ENCODE measurements at regions not wholly inside any gene's neighbourhood (a gene's known extent, or its start where the extent isn't known, plus 50 kb on each side); places are given as distances from the start of the nearest gene placed in this dataset.

DNA sequence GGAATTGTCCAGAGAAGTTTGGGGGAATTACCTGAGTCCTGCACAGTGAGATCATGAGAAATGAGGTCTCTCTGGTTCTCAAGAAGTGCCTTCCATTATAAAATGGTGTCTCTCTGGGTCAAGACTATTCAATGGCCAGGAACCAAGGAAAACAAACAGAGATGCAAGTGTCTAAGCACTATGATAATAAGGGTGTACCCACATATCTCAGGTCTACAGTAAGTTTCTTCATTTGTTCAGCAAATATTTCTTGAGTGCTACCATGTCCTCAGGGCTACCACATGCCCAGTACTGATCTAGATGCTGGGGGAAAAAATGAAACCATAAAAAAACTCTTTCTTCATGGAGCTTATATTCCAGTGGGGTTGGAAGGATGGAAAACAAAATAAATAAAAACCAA is 170.0 kb downstream of the ACKR3 start:
- no peak for DNase-seq
- intact Hi-C loops (cut with DNase I): no loop called here

DNA sequence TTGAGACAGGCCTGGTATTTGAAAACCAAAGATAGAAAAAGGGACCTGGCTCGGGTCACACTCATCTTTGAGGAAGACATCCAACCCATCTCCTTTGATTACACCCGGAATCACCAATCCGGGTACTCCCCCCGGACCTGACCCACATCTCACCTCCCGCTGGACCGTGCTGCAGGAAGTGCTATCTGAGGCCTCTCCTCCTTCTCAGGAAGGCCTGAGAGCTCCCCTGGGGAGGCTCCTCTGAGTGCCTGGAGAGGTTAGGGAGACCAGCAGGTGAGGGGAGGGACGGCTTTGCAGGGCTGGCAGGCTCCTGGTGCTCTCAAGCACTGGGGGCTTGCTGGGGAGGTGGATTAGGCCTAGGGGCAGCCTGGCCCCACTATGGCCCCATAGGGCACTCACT is 170.9 kb downstream of the ACKR3 start:
- intact Hi-C loops (cut with DNase I): no loop called here
- DNase-seq: no peak

GRCh38 chr2:236743039-236743920 is 173.7 kb downstream of the ACKR3 start:
- intact Hi-C loops (cut with DNase I): no loop called here
- no peak for DNase-seq

DNA sequence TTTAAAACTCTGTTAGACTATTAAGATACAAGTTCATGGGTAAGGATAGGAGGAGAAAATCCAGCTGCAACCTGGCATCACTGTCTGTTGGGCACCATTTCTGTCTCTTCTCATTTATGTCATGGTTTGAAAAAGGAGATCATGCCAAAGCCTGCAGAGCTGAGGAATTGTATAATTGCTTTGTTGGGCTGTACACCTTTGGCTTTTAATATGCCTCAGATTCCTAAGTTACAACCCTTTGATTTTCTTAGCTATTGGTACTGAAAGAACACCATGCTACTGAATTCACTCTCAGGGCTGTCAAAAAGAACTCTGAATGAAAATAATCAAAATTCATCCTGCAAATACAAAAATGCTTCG is 174.3 kb downstream of the ACKR3 start:
- no peak for DNase-seq
- intact Hi-C loops (cut with DNase I): no loop called here

DNA sequence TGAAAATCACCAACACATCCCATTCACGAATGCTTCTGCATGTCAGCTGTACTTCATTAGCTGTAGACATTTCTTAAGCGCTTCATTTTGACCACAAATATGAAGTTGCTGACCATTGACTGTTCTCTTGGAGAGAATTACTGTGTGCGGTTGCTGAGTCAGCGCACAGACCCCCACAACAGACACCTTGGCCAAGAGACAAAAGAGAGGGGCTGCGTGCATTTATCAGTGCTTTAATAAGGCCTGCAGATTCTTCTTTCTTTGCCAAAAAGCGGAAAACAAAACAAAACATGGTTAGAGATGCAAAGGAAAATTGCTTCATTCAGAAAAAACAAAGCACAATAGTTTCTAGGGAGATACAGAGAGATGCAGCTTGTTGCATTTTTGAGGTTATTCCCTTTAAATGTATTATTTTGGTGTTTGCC is 174.7 kb downstream of the ACKR3 start:
- intact Hi-C loops (cut with DNase I): no loop called here

GRCh38 chr2:236744716-236745115 is 175.1 kb downstream of the ACKR3 start:
- no peak for DNase-seq
- intact Hi-C loops (cut with DNase I): no loop called here

More for the DNA sequence above, 174.7 kb downstream of the ACKR3 start:
- no peak for DNase-seq

DNA sequence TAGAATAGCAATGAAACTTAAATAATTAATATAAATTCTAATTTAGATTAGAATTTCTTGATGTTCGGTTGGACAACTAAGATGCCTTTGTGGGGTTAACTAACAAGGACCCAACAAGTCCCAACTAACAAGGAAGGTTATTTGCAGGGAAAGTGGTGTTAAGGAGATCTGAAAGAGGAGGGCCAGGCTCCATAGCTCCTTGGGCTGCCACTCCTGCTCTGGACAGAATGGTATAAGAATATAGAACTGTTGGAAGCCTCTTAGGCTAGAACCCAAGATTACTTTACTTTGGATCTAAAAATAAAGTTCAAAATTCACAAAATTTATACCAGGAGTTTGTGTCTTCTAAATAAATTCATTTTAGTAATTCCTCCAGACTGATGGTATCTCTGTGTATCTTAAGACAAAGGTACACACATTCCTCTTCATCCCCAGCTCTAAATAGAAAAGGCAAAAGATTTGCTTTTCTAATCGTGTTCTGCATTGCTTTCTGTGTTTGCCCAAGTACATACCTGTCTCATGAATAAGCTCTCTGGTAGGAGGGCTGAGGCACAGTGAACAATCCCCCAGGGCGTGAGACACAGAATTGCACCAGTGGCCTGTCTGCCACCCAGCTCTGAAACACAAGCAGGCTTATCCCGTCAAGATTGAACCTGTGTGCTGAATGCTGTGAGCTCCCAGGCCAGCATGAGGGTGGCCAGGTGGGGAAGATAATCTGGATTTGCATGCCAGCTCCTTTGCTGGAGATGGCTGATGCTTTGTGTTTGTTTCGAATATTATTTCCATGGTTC is 176.0 kb downstream of the ACKR3 start:
- intact Hi-C loops (cut with DNase I): no loop called here
- DNase-seq: no peak

GRCh38 chr2:236746833-236747232 is 177.2 kb downstream of the ACKR3 start:
- DNase-seq: no peak
- intact Hi-C loops (cut with DNase I): no loop called here

GRCh38 chr2:236747426-236747825 is 177.8 kb downstream of the ACKR3 start:
- intact Hi-C loops (cut with DNase I): no loop called here
- no peak for DNase-seq

DNA sequence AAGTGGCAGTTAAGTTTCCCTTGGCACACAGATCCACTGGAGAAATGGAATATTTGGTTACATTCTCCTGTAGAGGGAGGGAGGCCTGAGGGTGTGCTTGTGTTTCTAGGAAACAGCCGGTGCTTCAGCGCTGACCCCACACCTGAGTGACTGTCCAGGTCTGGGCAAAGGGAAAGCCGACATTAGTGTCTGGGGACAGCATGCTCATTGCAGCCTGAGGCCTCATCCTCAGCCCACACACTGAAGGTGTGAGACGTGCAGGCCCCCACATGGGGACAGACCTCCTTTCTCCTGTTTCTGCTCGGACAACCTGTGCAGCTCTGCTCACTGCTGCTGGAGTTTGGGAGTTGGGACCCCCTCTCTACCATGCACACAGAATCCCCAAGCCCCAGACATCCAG is 178.3 kb downstream of the ACKR3 start:
- DNase-seq: peak in 1 of 10 donors; percentile 72
- intact Hi-C loops (cut with DNase I): no loop called here

- no peak for DNase-seq
- intact Hi-C loops (cut with DNase I): no loop called here
Measured at GRCh38 chr2:236748385-236748784, 178.8 kb downstream of the ACKR3 start.

DNA sequence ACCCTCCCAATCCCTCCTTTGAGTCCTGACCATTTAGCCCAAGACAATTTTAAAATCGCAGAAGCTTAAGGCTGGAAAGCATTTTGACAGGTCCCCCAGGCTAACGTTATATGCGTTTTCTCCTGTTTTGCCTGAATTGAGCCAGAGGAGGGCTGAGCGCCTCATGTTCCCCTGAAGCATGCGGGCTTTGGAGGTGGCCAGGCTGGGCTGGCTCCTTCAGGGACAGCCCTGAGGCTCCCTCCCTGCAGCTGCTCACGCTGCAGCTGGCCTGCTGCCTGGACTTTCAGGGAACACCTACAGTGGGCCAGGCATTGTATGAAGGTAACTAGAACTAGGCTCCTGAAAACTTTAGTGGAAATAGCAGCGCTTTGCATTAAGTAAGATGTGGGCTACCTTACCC is 179.2 kb downstream of the ACKR3 start:
- no peak for DNase-seq
- intact Hi-C loops (cut with DNase I): no loop called here

GRCh38 chr2:236749346-236749745 is 179.7 kb downstream of the ACKR3 start:
- DNase-seq: no peak
- intact Hi-C loops (cut with DNase I): no loop called here

GRCh38 chr2:236752096-236752495 is 182.5 kb downstream of the ACKR3 start:
- DNase-seq: no peak
- intact Hi-C loops (cut with DNase I): no loop called here

GRCh38 chr2:236753606-236754270 is 184.1 kb downstream of the ACKR3 start:
- intact Hi-C loops (cut with DNase I): no loop called here

GRCh38 chr2:236754271-236754944 is 184.8 kb downstream of the ACKR3 start:
- intact Hi-C loops (cut with DNase I): no loop called here
- DNase-seq: no peak

More at GRCh38 chr2:236753606-236754270, 184.1 kb downstream of the ACKR3 start:
- DNase-seq: no peak

- no peak for DNase-seq
Measured at GRCh38 chr2:236755278-236755840, 185.7 kb downstream of the ACKR3 start.

DNA sequence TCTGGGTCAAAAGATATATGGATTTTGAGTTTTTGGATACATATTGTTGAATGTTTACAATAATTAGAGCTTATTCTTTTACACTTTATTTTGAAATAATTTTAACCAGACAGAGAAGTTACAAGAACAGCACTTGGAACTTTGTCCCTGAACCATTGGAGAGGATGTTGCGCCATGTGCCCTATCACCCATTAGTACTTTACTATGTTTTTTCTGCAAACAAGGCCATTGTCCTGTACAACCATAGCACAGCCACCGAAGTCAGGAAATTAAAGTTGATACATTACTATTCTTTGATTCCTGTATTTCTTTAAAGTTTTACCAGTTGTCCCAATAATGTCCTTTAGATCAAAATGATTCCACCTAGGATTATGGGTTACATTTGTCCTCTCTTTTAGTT is 188.8 kb downstream of the ACKR3 start:
- intact Hi-C loops (cut with DNase I): no loop called here
- no peak for DNase-seq

More at GRCh38 chr2:236755278-236755840, 185.7 kb downstream of the ACKR3 start:
- intact Hi-C loops (cut with DNase I): no loop called here

DNA sequence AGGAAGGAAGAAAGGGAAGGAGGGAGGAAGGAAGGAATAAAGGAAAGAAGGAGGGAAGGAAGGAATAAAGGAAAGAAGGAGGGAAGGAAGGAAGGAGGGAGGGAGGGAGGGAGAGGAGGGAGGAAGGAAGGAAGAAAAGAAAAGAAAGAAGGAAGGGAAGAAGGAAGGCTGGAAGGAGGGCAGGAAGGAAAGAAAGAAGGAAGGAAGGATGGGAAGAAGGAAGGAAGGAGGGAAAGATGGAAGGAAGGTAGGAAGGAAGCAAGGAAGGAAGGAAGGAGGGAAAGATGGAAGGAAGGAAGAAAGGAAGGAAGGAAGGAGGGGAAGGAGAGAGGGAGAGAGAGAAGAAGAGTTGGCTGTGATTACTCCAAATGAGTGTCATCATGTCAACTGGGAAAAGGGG is 190.6 kb downstream of the ACKR3 start:
- DNase-seq: no peak
- intact Hi-C loops (cut with DNase I): no loop called here

- intact Hi-C loops (cut with DNase I): no loop called here
- DNase-seq: no peak
Measured at GRCh38 chr2:236761358-236761757, 191.7 kb downstream of the ACKR3 start.
